Mesodermal cell (in vitro differentiated cells): ENCODE measurements at regions not wholly inside any gene's neighbourhood (a gene's known extent, or its start where the extent isn't known, plus 50 kb on each side); places are given as distances from the start of the nearest gene placed in this dataset.
"Not testable (repeated sequence)": the region's sequence is repeated elsewhere in the genome, so short reads cannot be mapped to it uniquely, and the experiment has no call there.

Experiments
- H3K27ac ChIP-seq: 2 replicates; pipeline ENCODE4 v1.7.0; 2013; ENCODE audit warnings: mild to moderate bottlenecking, low read depth, low read length, moderate library complexity; ENCODE audit not compliant: severe bottlenecking
- H3K36me3 ChIP-seq: 2 replicates; pipeline ENCODE4 v1.7.1; 2013; ENCODE audit warnings: mild to moderate bottlenecking, low read length, moderate library complexity; ENCODE audit not compliant: control insufficient read depth, insufficient read depth
- H3K4me1 ChIP-seq: one replicate; pipeline ENCODE4 v1.7.1; 2013; ENCODE audit warnings: mild to moderate bottlenecking, low read length; ENCODE audit not compliant: insufficient read depth, control insufficient read depth, poor library complexity, severe bottlenecking
- H3K4me3 ChIP-seq: 2 replicates; pipeline ENCODE4 v1.7.0; 2013; ENCODE audit warnings: low read length, control low read depth, mild to moderate bottlenecking; ENCODE audit not compliant: insufficient read depth, poor library complexity, severe bottlenecking; ENCODE audit errors: extremely low read depth
- H3K9me3 ChIP-seq: 2 replicates; pipeline ENCODE4 v1.7.1; 2013; ENCODE audit warnings: mild to moderate bottlenecking, low read length, moderate library complexity; ENCODE audit not compliant: control insufficient read depth
- WGBS, 2 experiments: methylation state at CpG; one replicate each; pipeline ENCODE4 v1.1.5; 2013; ENCODE audit warnings: missing lambda C conversion rate in 2 of 2; ENCODE audit not compliant: insufficient coverage in 2 of 2; 5-methylcytosine and 5-hydroxymethylcytosine counted together

GRCh38 chr7:153748885-153749284, 303.3 kb upstream of the DPP6 start:
- not testable (repeated sequence) for H3K4me3 ChIP-seq, H3K9me3 ChIP-seq, H3K27ac ChIP-seq, H3K4me1 ChIP-seq, H3K36me3 ChIP-seq
- 55 to 63% methylated on average over 5 to 10 of the region's 25 CpGs for whole genome bisulfite sequencing, 2 experiments

- not testable (repeated sequence) for H3K9me3 ChIP-seq, H3K36me3 ChIP-seq, H3K4me3 ChIP-seq, H3K27ac ChIP-seq, H3K4me1 ChIP-seq
- WGBS, 2 experiments: 80% methylated on average over 1 of the region's 3 CpGs; no CpG with 5 or more reads in 1 of the 2 experiments
These were observed 286.3 kb upstream of the DPP6 start for GRCh38 chr7:153765869-153766268.

- H3K36me3 ChIP-seq, H3K4me3 ChIP-seq, H3K27ac ChIP-seq, H3K9me3 ChIP-seq, H3K4me1 ChIP-seq: not testable (repeated sequence)
- WGBS, 2 experiments: no CpG with 5 or more reads among the region's 1 CpG
These were observed 285.3 kb upstream of the DPP6 start for GRCh38 chr7:153766926-153767325.

GRCh38 chr7:153772966-153773365, 279.2 kb upstream of the DPP6 start:
- WGBS, 2 experiments: no CpG with 5 or more reads among the region's 3 CpGs
- Histone ChIP-seq H3K36me3 (no peaks in the 10 kb centered on the region), H3K9me3 (no peaks in the 10 kb centered on the region), H3K4me1 (no peaks in the 10 kb centered on the region), H3K4me3 (no peak overlapping the region), H3K27ac (no peak overlapping the region)

- not testable (repeated sequence) for H3K36me3 ChIP-seq, H3K4me3 ChIP-seq, H3K4me1 ChIP-seq, H3K27ac ChIP-seq, H3K9me3 ChIP-seq
These were observed 275.3 kb upstream of the DPP6 start for GRCh38 chr7:153776940-153777339.

- not testable (repeated sequence) for H3K4me1 ChIP-seq, H3K36me3 ChIP-seq, H3K9me3 ChIP-seq, H3K4me3 ChIP-seq, H3K27ac ChIP-seq
These were observed 254.8 kb upstream of the DPP6 start for GRCh38 chr7:153797363-153797762.

GRCh38 chr7:153808117-153808516, 244.1 kb upstream of the DPP6 start:
- Histone ChIP-seq H3K36me3 (no peaks in the 10 kb centered on the region), H3K9me3 (no peaks in the 10 kb centered on the region), H3K4me1 (no peaks in the 10 kb centered on the region), H3K4me3 (no peak overlapping the region), H3K27ac (no peak overlapping the region)
- WGBS, 2 experiments: 82 to 86% methylated on average over 1 to 11 of the region's 12 CpGs

- Histone ChIP-seq H3K27ac (no peak overlapping the region), H3K4me1 (no peaks in the 10 kb centered on the region), H3K9me3 (peaks cover 29% of the 10 kb centered on the region), H3K36me3 (no peaks in the 10 kb centered on the region), H3K4me3 (no peak overlapping the region)
- 59 to 65% methylated on average over 8 to 9 of the region's 9 CpGs for WGBS, 2 experiments
These were observed 222.7 kb upstream of the DPP6 start for GRCh38 chr7:153829525-153829924.

GRCh38 chr7:153832160-153832559, 220.0 kb upstream of the DPP6 start:
- Histone ChIP-seq H3K4me1 (no peaks in the 10 kb centered on the region), H3K27ac (no peak overlapping the region), H3K36me3 (no peaks in the 10 kb centered on the region), H3K9me3 (peaks cover 28% of the 10 kb centered on the region), H3K4me3 (no peak overlapping the region)
- WGBS, 2 experiments: 46% methylated on average over 2 of the region's 4 CpGs; no CpG with 5 or more reads in 1 of the 2 experiments

GRCh38 chr7:153835103-153835502, 217.1 kb upstream of the DPP6 start:
- H3K27ac ChIP-seq: no peak overlapping the region
- H3K4me3 ChIP-seq: no peak overlapping the region
- H3K9me3 ChIP-seq: peaks cover 27% of the 10 kb centered on the region
- H3K36me3 ChIP-seq: no peaks in the 10 kb centered on the region
- 50% methylated on average over 1 of the region's 4 CpGs; no CpG with 5 or more reads in 1 of the 2 experiments for WGBS, 2 experiments
- H3K4me1 ChIP-seq: no peaks in the 10 kb centered on the region

GRCh38 chr7:153835712-153836265, 216.4 kb upstream of the DPP6 start:
- no peak overlapping the region for H3K27ac ChIP-seq
- peaks cover 27% of the 10 kb centered on the region for H3K9me3 ChIP-seq
- no peaks in the 10 kb centered on the region for H3K36me3 ChIP-seq
- no peak overlapping the region for H3K4me3 ChIP-seq
- 67 to 69% methylated on average over 6 to 7 of the region's 7 CpGs for WGBS, 2 experiments
- no peaks in the 10 kb centered on the region for H3K4me1 ChIP-seq
